Activated naive CD8-positive, alpha-beta T cell treated with anti-CD3 and anti-CD28 coated beads, Interleukin-2, amount 50 U/mL, for 24 hours (primary cell): ENCODE measurements at regions not wholly inside any gene's neighbourhood (a gene's known extent, or its start where the extent isn't known, plus 50 kb on each side); places are given as distances from the start of the nearest gene placed in this dataset.

Experiments
- ATAC-seq: fragments of 150-1000 bp; cut with Tn5 transposase; one replicate; pipeline ENCODE4 v1.10.0; 2021
- DNase-seq: peaks from one replicate; pipeline ENCODE4 v3.0.0; 2021
- H3K27ac Mint-ChIP-seq: one replicate; pipeline ENCODE4 v1.8.0; 2021; ENCODE audit warnings: mild to moderate bottlenecking, mixed read lengths
- H3K27me3 Mint-ChIP-seq: one replicate; pipeline ENCODE4 v1.8.0; 2021; ENCODE audit warnings: mixed read lengths
- H3K36me3 Mint-ChIP-seq: one replicate; pipeline ENCODE4 v1.8.0; 2021; ENCODE audit warnings: low read depth, mixed read lengths
- H3K4me1 Mint-ChIP-seq: one replicate; pipeline ENCODE4 v1.8.0; 2021; ENCODE audit warnings: mixed read lengths
- H3K4me3 Mint-ChIP-seq: one replicate; pipeline ENCODE4 v1.8.0; 2021; ENCODE audit warnings: mild to moderate bottlenecking, moderate library complexity, mixed read lengths
- H3K9me3 Mint-ChIP-seq: one replicate; pipeline ENCODE4 v1.8.0; 2021; ENCODE audit warnings: mixed read lengths

GRCh38 chr2:183214680-183215079 is 90.4 kb downstream of the NUP35 start:
- Mint-ChIP-seq H3K4me3 (no peak overlapping the region), H3K9me3 (peaks cover 4% of the 10 kb centered on the region), H3K27me3 (no peaks in the 10 kb centered on the region), H3K27ac (no peak overlapping the region), H3K4me1 (peaks cover 8% of the 10 kb centered on the region), H3K36me3 (peaks cover 11% of the 10 kb centered on the region)
- DNase-seq, result no peak
- ATAC-seq, result peak; percentile 40

- H3K9me3 Mint-ChIP-seq, result no peaks in the 10 kb centered on the region
- DNase-seq, result no peak
- peaks cover 8% of the 10 kb centered on the region for H3K4me1 Mint-ChIP-seq
- H3K4me3 Mint-ChIP-seq, result no peak overlapping the region
- peaks cover 5% of the 10 kb centered on the region for H3K36me3 Mint-ChIP-seq
- H3K27me3 Mint-ChIP-seq, result no peaks in the 10 kb centered on the region
- no peak overlapping the region for H3K27ac Mint-ChIP-seq
- no peak for ATAC-seq
Observed at GRCh38 chr2:183215917-183216316, 91.7 kb downstream of the NUP35 start.

- Mint-ChIP-seq H3K4me1 (no peaks in the 10 kb centered on the region), H3K9me3 (no peaks in the 10 kb centered on the region), H3K27me3 (no peaks in the 10 kb centered on the region), H3K27ac (no peak overlapping the region), H3K36me3 (peaks cover 6% of the 10 kb centered on the region), H3K4me3 (no peak overlapping the region)
- no peak for DNase-seq
- ATAC-seq, result no peak
Observed at GRCh38 chr2:183219888-183220287, 95.6 kb downstream of the NUP35 start.

GRCh38 chr2:183222751-183223150 is 98.5 kb downstream of the NUP35 start:
- Mint-ChIP-seq H3K9me3 (peaks cover 7% of the 10 kb centered on the region), H3K27ac (no peak overlapping the region), H3K27me3 (no peaks in the 10 kb centered on the region), H3K4me3 (no peak overlapping the region), H3K4me1 (no peaks in the 10 kb centered on the region), H3K36me3 (peaks cover 12% of the 10 kb centered on the region)
- ATAC-seq, result no peak
- DNase-seq, result no peak

- DNase-seq (no peak), ATAC-seq (no peak)
- Mint-ChIP-seq H3K4me1 (peaks cover 9% of the 10 kb centered on the region), H3K27ac (no peak overlapping the region), H3K36me3 (peaks cover 12% of the 10 kb centered on the region), H3K9me3 (peaks cover 7% of the 10 kb centered on the region), H3K4me3 (no peak overlapping the region), H3K27me3 (no peaks in the 10 kb centered on the region)
Observed at GRCh38 chr2:183224948-183225347, 100.7 kb downstream of the NUP35 start.

- H3K4me1 Mint-ChIP-seq, result peaks cover 9% of the 10 kb centered on the region
- H3K27ac Mint-ChIP-seq, result no peak overlapping the region
- DNase-seq (no peak), ATAC-seq (no peak)
- H3K36me3 Mint-ChIP-seq, result peaks cover 12% of the 10 kb centered on the region
- no peaks in the 10 kb centered on the region for H3K27me3 Mint-ChIP-seq
- peaks cover 7% of the 10 kb centered on the region for H3K9me3 Mint-ChIP-seq
- H3K4me3 Mint-ChIP-seq, result no peak overlapping the region
Observed at GRCh38 chr2:183227176-183227575, 102.9 kb downstream of the NUP35 start.

GRCh38 chr2:183229386-183229785 is 105.1 kb downstream of the NUP35 start:
- Mint-ChIP-seq H3K36me3 (peaks cover 6% of the 10 kb centered on the region), H3K27me3 (no peaks in the 10 kb centered on the region), H3K27ac (peak overlapping the region; percentile 41), H3K4me3 (no peak overlapping the region), H3K9me3 (peaks cover 7% of the 10 kb centered on the region), H3K4me1 (peaks cover 9% of the 10 kb centered on the region)
- DNase-seq (no peak), ATAC-seq (peak; percentile 98)

- ATAC-seq, result no peak
- no peak overlapping the region for H3K27ac Mint-ChIP-seq
- H3K4me3 Mint-ChIP-seq, result no peak overlapping the region
- H3K9me3 Mint-ChIP-seq, result no peaks in the 10 kb centered on the region
- H3K36me3 Mint-ChIP-seq, result no peaks in the 10 kb centered on the region
- no peaks in the 10 kb centered on the region for H3K27me3 Mint-ChIP-seq
- peaks cover 9% of the 10 kb centered on the region for H3K4me1 Mint-ChIP-seq
- DNase-seq, result no peak
Observed at GRCh38 chr2:183232161-183232865, 108.1 kb downstream of the NUP35 start.

- ATAC-seq, result no peak
- Mint-ChIP-seq H3K36me3 (no peaks in the 10 kb centered on the region), H3K27me3 (peaks cover 2% of the 10 kb centered on the region), H3K9me3 (no peaks in the 10 kb centered on the region), H3K4me3 (no peak overlapping the region), H3K4me1 (no peaks in the 10 kb centered on the region), H3K27ac (no peak overlapping the region)
- no peak for DNase-seq
Observed at GRCh38 chr2:183242937-183243336, 118.7 kb downstream of the NUP35 start.

- Mint-ChIP-seq H3K4me1 (no peaks in the 10 kb centered on the region), H3K9me3 (no peaks in the 10 kb centered on the region), H3K27ac (no peak overlapping the region), H3K36me3 (no peaks in the 10 kb centered on the region), H3K4me3 (no peak overlapping the region), H3K27me3 (peaks cover 2% of the 10 kb centered on the region)
- DNase-seq (no peak), ATAC-seq (no peak)
Observed at GRCh38 chr2:183243758-183244157, 119.5 kb downstream of the NUP35 start.

GRCh38 chr2:183244300-183244844 is 120.1 kb downstream of the NUP35 start:
- no peak overlapping the region for H3K27ac Mint-ChIP-seq
- no peaks in the 10 kb centered on the region for H3K4me1 Mint-ChIP-seq
- DNase-seq (no peak), ATAC-seq (no peak)
- H3K27me3 Mint-ChIP-seq, result peaks cover under 1% of the 10 kb centered on the region
- no peak overlapping the region for H3K4me3 Mint-ChIP-seq
- H3K9me3 Mint-ChIP-seq, result no peaks in the 10 kb centered on the region
- no peaks in the 10 kb centered on the region for H3K36me3 Mint-ChIP-seq

GRCh38 chr2:183248866-183249567 is 124.8 kb downstream of the NUP35 start:
- DNase-seq (no peak), ATAC-seq (no peak)
- Mint-ChIP-seq H3K9me3 (no peaks in the 10 kb centered on the region), H3K4me1 (no peaks in the 10 kb centered on the region), H3K27me3 (no peaks in the 10 kb centered on the region), H3K27ac (no peak overlapping the region), H3K4me3 (no peak overlapping the region), H3K36me3 (no peaks in the 10 kb centered on the region)

- Mint-ChIP-seq H3K4me3 (no peak overlapping the region), H3K27ac (no peak overlapping the region), H3K36me3 (no peaks in the 10 kb centered on the region), H3K27me3 (no peaks in the 10 kb centered on the region), H3K4me1 (no peaks in the 10 kb centered on the region), H3K9me3 (no peaks in the 10 kb centered on the region)
- ATAC-seq (no peak), DNase-seq (no peak)
Observed at GRCh38 chr2:183250061-183250460, 125.8 kb downstream of the NUP35 start.

GRCh38 chr2:183250472-183250871 is 126.2 kb downstream of the NUP35 start:
- Mint-ChIP-seq H3K4me3 (no peak overlapping the region), H3K36me3 (no peaks in the 10 kb centered on the region), H3K4me1 (no peaks in the 10 kb centered on the region), H3K27me3 (no peaks in the 10 kb centered on the region), H3K9me3 (no peaks in the 10 kb centered on the region), H3K27ac (no peak overlapping the region)
- ATAC-seq (no peak), DNase-seq (no peak)

GRCh38 chr2:183253441-183254130 is 129.3 kb downstream of the NUP35 start:
- Mint-ChIP-seq H3K9me3 (no peaks in the 10 kb centered on the region), H3K4me1 (no peaks in the 10 kb centered on the region), H3K27me3 (no peaks in the 10 kb centered on the region), H3K36me3 (no peaks in the 10 kb centered on the region), H3K27ac (no peak overlapping the region), H3K4me3 (no peak overlapping the region)
- DNase-seq (no peak), ATAC-seq (no peak)
